ENCODE measurements at regions not wholly inside any gene's neighbourhood (a gene's known extent, or its start where the extent isn't known, plus 50 kb on each side); places are given as distances from the start of the nearest gene placed in this dataset.

GRCh38 chr7:46937826-46938225 lies 644.1 kb downstream of the TNS3 start:
- TF ChIP-seq, protein P1, sequence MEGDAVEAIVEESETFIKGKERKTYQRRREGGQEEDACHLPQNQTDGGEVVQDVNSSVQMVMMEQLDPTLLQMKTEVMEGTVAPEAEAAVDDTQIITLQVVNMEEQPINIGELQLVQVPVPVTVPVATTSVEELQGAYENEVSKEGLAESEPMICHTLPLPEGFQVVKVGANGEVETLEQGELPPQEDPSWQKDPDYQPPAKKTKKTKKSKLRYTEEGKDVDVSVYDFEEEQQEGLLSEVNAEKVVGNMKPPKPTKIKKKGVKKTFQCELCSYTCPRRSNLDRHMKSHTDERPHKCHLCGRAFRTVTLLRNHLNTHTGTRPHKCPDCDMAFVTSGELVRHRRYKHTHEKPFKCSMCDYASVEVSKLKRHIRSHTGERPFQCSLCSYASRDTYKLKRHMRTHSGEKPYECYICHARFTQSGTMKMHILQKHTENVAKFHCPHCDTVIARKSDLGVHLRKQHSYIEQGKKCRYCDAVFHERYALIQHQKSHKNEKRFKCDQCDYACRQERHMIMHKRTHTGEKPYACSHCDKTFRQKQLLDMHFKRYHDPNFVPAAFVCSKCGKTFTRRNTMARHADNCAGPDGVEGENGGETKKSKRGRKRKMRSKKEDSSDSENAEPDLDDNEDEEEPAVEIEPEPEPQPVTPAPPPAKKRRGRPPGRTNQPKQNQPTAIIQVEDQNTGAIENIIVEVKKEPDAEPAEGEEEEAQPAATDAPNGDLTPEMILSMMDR (IDR thresholded peaks at IDR 0.05; ENCODE audit: low read depth, low read length, missing input control): no peak
- TF ChIP-seq TAF1 (conservative IDR thresholded peaks at IDR 0.05) (no peak), YY1 (IDR thresholded peaks at IDR 0.05) (no peak), MAX (IDR thresholded peaks at IDR 0.05) (no peak), SP1 (IDR thresholded peaks at IDR 0.05) (no peak), RAD21 (IDR thresholded peaks at IDR 0.05) (no peak), HNF4A (conservative IDR thresholded peaks at IDR 0.05) (no peak), HNF4G (IDR thresholded peaks at IDR 0.05) (no peak)
- TF ChIP-seq, protein P2, sequence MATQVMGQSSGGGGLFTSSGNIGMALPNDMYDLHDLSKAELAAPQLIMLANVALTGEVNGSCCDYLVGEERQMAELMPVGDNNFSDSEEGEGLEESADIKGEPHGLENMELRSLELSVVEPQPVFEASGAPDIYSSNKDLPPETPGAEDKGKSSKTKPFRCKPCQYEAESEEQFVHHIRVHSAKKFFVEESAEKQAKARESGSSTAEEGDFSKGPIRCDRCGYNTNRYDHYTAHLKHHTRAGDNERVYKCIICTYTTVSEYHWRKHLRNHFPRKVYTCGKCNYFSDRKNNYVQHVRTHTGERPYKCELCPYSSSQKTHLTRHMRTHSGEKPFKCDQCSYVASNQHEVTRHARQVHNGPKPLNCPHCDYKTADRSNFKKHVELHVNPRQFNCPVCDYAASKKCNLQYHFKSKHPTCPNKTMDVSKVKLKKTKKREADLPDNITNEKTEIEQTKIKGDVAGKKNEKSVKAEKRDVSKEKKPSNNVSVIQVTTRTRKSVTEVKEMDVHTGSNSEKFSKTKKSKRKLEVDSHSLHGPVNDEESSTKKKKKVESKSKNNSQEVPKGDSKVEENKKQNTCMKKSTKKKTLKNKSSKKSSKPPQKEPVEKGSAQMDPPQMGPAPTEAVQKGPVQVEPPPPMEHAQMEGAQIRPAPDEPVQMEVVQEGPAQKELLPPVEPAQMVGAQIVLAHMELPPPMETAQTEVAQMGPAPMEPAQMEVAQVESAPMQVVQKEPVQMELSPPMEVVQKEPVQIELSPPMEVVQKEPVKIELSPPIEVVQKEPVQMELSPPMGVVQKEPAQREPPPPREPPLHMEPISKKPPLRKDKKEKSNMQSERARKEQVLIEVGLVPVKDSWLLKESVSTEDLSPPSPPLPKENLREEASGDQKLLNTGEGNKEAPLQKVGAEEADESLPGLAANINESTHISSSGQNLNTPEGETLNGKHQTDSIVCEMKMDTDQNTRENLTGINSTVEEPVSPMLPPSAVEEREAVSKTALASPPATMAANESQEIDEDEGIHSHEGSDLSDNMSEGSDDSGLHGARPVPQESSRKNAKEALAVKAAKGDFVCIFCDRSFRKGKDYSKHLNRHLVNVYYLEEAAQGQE (IDR thresholded peaks at IDR 0.05): no peak

Measured in liver (tissue), 3 donors.